Progenitor cell of endocrine pancreas (in vitro differentiated cells): ENCODE measurements at regions not wholly inside any gene's neighbourhood (a gene's known extent, or its start where the extent isn't known, plus 50 kb on each side); places are given as distances from the start of the nearest gene placed in this dataset.

Experiments used
- DNase-seq: peaks from one replicate; pipeline ENCODE4 v3.0.0; 2021; ENCODE audit warnings: low spot score; ENCODE audit not compliant: unreplicated experiment
- H3K27ac Mint-ChIP-seq: 2 replicates; pipeline ENCODE4 v1.8.0; 2021; ENCODE audit warnings: mild to moderate bottlenecking, moderate library complexity, mixed read lengths
- H3K27me3 Mint-ChIP-seq: 2 replicates; pipeline ENCODE4 v1.8.0; 2021; ENCODE audit warnings: mixed read lengths
- H3K36me3 Mint-ChIP-seq: 2 replicates; pipeline ENCODE4 v1.8.0; 2022; ENCODE audit warnings: mixed read lengths; ENCODE audit not compliant: insufficient read depth
- H3K4me1 Mint-ChIP-seq: 2 replicates; pipeline ENCODE4 v1.8.0; 2021; ENCODE audit warnings: low read depth, mixed read lengths
- H3K4me3 Mint-ChIP-seq: 2 replicates; pipeline ENCODE4 v1.8.0; 2021; ENCODE audit warnings: low read depth, mild to moderate bottlenecking, moderate library complexity, mixed read lengths
- H3K9me3 Mint-ChIP-seq: 2 replicates; pipeline ENCODE4 v1.8.0; 2021; ENCODE audit warnings: low read depth, mixed read lengths
- CTCF ChIP-seq: fragments of 200-600 bp; sonication (generic); IDR thresholded peaks from one replicate; pipeline ENCODE4 v1.5.0; 2021; ENCODE audit warnings: antibody characterized with exemption, mild to moderate bottlenecking; ENCODE audit not compliant: unreplicated experiment

DNA sequence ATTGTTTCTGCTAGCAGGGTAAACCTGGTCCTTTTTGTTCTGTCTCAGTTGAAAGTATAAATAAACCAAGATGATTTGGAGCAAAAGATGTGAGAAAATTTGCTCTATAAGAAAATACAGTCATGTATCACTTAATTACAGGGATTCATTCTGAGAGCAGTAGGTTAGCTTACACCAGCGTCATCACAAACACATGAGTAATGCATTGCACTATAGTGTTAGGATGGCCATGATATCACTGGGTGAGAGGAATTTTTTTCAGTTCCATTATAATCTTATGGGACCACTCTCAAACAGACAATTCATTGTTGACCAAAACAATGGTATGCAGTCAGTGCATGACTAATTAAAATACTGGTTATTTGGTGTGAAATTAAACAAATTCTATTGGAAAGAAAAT is 430.9 kb downstream of the CHSY3 start:
- Mint-ChIP-seq H3K27ac (no peak overlapping the region), H3K27me3 (no peaks in the 10 kb centered on the region), H3K4me3 (no peak overlapping the region), H3K9me3 (peaks cover 7% of the 10 kb centered on the region), H3K4me1 (peaks cover 2% of the 10 kb centered on the region), H3K36me3 (no peaks in the 10 kb centered on the region)
- no peak for DNase-seq
- TF ChIP-seq CTCF: no peak

DNA sequence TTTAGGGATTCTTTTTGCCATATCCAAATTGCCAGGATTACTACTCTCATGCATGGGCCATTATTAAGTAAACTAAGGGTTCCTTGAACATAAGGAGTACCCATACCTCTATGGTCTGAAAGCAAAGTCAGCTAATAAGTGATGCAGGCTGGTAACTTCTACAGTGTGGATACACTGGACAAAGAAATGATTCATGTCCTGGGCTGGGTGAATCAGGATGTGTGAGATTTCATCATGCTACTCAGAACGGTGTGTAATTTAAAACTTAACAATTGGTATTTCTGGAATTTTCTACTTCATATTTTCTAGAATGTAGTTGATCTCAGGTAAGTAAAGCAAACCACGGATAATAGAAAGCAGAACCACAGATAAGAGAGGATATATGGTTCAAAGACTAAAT is 428.8 kb downstream of the CHSY3 start:
- Mint-ChIP-seq H3K36me3 (no peaks in the 10 kb centered on the region), H3K4me3 (no peak overlapping the region), H3K27me3 (no peaks in the 10 kb centered on the region), H3K27ac (no peak overlapping the region), H3K4me1 (peaks cover 2% of the 10 kb centered on the region), H3K9me3 (peaks cover 14% of the 10 kb centered on the region)
- no peak for DNase-seq
- no peak for TF ChIP-seq CTCF

DNA sequence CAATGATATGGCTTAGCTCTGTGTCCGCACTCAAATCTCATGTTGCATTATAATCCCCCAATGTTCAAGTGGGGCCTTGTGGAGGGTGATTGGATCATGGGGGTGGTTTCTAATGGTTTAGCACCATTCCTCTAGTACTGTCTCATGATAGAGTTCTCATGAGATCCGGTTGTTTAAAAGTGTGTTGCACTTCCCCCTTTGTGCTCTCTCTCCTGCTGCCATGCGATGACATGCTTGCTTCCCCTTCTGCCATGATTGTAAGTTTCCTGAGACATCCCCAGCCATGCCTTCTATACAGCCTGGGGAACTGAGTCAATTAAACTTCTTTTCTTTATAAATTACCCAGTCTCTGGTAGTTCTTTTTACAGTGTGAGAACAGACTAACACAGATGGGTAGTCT is 427.1 kb downstream of the CHSY3 start:
- no peaks in the 10 kb centered on the region for H3K4me1 Mint-ChIP-seq
- no peaks in the 10 kb centered on the region for H3K27me3 Mint-ChIP-seq
- TF ChIP-seq CTCF: no peak
- H3K4me3 Mint-ChIP-seq: no peak overlapping the region
- no peaks in the 10 kb centered on the region for H3K36me3 Mint-ChIP-seq
- DNase-seq: no peak
- H3K27ac Mint-ChIP-seq: no peak overlapping the region
- H3K9me3 Mint-ChIP-seq: peaks cover 14% of the 10 kb centered on the region

DNA sequence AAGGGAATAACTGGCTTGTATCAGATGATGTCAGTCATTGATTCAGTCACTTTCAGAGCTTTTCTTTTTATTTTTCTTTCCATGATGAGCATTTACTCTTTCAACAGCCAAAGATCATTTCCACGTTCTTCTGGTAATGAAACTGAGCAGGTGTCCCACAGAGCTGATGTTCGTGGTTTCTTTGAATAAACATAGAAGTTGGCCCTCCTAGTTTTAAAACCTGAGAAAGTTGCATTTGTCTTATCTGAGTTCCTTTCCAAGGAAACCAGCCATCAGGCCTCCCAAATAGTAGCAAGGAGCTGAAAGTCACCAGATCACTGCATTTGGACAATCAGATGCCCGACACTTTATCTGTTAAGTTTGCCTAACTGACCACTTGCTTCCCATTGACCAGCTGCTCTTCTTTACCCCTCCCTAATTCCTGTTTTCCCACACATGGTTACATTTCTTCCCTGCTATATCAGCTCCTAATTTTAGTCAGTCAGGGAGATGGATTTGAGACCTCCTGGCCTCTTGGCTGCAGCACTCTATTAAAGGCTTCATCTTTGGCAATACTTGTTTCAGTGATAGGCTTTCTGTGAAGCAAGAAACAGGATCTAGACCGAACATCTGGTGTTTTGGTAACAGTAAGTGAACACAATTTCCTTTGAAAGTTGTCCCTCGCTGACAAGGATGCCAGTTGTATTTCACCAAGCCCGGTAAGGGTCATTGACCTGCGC is 420.8 kb downstream of the CHSY3 start:
- no peak for TF ChIP-seq CTCF
- peaks cover 1% of the 10 kb centered on the region for H3K36me3 Mint-ChIP-seq
- no peaks in the 10 kb centered on the region for H3K27me3 Mint-ChIP-seq
- no peak for DNase-seq
- H3K27ac Mint-ChIP-seq: no peak overlapping the region
- H3K4me1 Mint-ChIP-seq: no peaks in the 10 kb centered on the region
- H3K4me3 Mint-ChIP-seq: no peak overlapping the region
- H3K9me3 Mint-ChIP-seq: peaks cover 28% of the 10 kb centered on the region

GRCh38 chr5:130323804-130324454 is 419.7 kb downstream of the CHSY3 start:
- no peak overlapping the region for H3K27ac Mint-ChIP-seq
- H3K36me3 Mint-ChIP-seq: peaks cover 1% of the 10 kb centered on the region
- H3K9me3 Mint-ChIP-seq: peaks cover 21% of the 10 kb centered on the region
- no peak for TF ChIP-seq CTCF
- H3K27me3 Mint-ChIP-seq: no peaks in the 10 kb centered on the region
- H3K4me1 Mint-ChIP-seq: no peaks in the 10 kb centered on the region
- no peak overlapping the region for H3K4me3 Mint-ChIP-seq
- DNase-seq: no peak
